A549 (cell line): ENCODE measurements at regions not wholly inside any gene's neighbourhood (a gene's known extent, or its start where the extent isn't known, plus 50 kb on each side); places are given as distances from the start of the nearest gene placed in this dataset.

Source experiments
- BHLHE40 ChIP-seq: IDR thresholded peaks from 2 replicates; pipeline ENCODE4 v1.6.1; 2012; ENCODE audit warnings: low read depth, low read length, inconsistent platforms
- CTCF ChIP-seq: fragments of >200 bp; sonication (Bioruptor Twin); formaldehyde crosslinking; IDR thresholded peaks from 3 replicates; pipeline ENCODE4 v1.5.1; 2016
- E2F6 ChIP-seq: IDR thresholded peaks from 2 replicates; pipeline ENCODE4 v1.6.1; 2012; ENCODE audit warnings: low read depth, borderline replicate concordance
- EP300 ChIP-seq, 2 experiments: fragments of >200 bp; sonication (Bioruptor Twin); formaldehyde crosslinking; IDR thresholded peaks; 2 replicates in 1 of 2; 3 replicates in 1 of 2; pipeline ENCODE4 v1.6.1; 2016 to 2017
- JUN ChIP-seq, 2 experiments: fragments of >200 bp; sonication (Bioruptor Twin); formaldehyde crosslinking; IDR thresholded peaks; 2 replicates in 1 of 2; 3 replicates in 1 of 2; pipeline ENCODE4 v1.6.1; 2016 to 2017
- MAFK ChIP-seq: fragments of 450-650 bp; IDR thresholded peaks from 2 replicates; pipeline ENCODE4 v1.6.1; 2014; ENCODE audit not compliant: partially characterized antibody
- MYC ChIP-seq: IDR thresholded peaks from 2 replicates; pipeline ENCODE4 v1.6.1; 2012; ENCODE audit warnings: mild to moderate bottlenecking, inconsistent platforms, low read length, improper control_type of control experiment, borderline replicate concordance
- NFE2L2 ChIP-seq: fragments of 150-350 bp; conservative IDR thresholded peaks from 2 replicates; pipeline ENCODE4 v1.6.1; 2014; ENCODE audit warnings: low read length
- PBX3 ChIP-seq: IDR thresholded peaks from 2 replicates; pipeline ENCODE4 v1.6.1; 2012
- POLR2A ChIP-seq: IDR thresholded peaks from 2 replicates; pipeline ENCODE4 v1.6.1; 2012; ENCODE audit warnings: mild to moderate bottlenecking, low read length
- TP53 ChIP-seq: fragments of 250-450 bp; sonication (Bioruptor Pico); IDR thresholded peaks from 2 replicates; pipeline ENCODE4 v1.5.0; 2021; ENCODE audit warnings: mild to moderate bottlenecking, moderate library complexity
- ZFP36 ChIP-seq: fragments of 450-650 bp; IDR thresholded peaks from 2 replicates; pipeline ENCODE4 v1.6.1; 2014; ENCODE audit warnings: borderline replicate concordance; ENCODE audit not compliant: partially characterized antibody
- TF ChIP-seq, protein P1 (sequence below): fragments of 450-650 bp; IDR thresholded peaks from 2 replicates; pipeline ENCODE4 v1.6.1; 2014; ENCODE audit warnings: antibody characterized with exemption
- TF ChIP-seq, protein P2 (sequence below): fragments of 150-350 bp; IDR thresholded peaks from 2 replicates; pipeline ENCODE4 v1.6.1; 2014; ENCODE audit warnings: low read depth, mild to moderate bottlenecking, low read length

GRCh38 chr3:135758961-135759360 lies 206.6 kb upstream of the PPP2R3A start:
- no peak for TF ChIP-seq ZFP36
- TF ChIP-seq CTCF, result no peak
- no peak for TF ChIP-seq JUN (IDR thresholded peaks at IDR 0.05)
- TF ChIP-seq POLR2A, result no peak
- TF ChIP-seq NFE2L2, result no peak
- TF ChIP-seq BHLHE40, result no peak
- TF ChIP-seq, protein P1, sequence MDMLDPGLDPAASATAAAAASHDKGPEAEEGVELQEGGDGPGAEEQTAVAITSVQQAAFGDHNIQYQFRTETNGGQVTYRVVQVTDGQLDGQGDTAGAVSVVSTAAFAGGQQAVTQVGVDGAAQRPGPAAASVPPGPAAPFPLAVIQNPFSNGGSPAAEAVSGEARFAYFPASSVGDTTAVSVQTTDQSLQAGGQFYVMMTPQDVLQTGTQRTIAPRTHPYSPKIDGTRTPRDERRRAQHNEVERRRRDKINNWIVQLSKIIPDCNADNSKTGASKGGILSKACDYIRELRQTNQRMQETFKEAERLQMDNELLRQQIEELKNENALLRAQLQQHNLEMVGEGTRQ, result no peak
- TF ChIP-seq MYC, result no peak
- TF ChIP-seq PBX3, result no peak
- no peak for TF ChIP-seq E2F6
- no peak for TF ChIP-seq EP300 (IDR thresholded peaks at IDR 0.05)
- TF ChIP-seq TP53 (CRISPR knock-in tag), result no peak
- TF ChIP-seq, protein P2, sequence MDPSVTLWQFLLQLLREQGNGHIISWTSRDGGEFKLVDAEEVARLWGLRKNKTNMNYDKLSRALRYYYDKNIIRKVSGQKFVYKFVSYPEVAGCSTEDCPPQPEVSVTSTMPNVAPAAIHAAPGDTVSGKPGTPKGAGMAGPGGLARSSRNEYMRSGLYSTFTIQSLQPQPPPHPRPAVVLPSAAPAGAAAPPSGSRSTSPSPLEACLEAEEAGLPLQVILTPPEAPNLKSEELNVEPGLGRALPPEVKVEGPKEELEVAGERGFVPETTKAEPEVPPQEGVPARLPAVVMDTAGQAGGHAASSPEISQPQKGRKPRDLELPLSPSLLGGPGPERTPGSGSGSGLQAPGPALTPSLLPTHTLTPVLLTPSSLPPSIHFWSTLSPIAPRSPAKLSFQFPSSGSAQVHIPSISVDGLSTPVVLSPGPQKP, result no peak
- TF ChIP-seq MAFK, result no peak
